Liver (tissue), 8 donors: ENCODE measurements at regions not wholly inside any gene's neighbourhood (a gene's known extent, or its start where the extent isn't known, plus 50 kb on each side); places are given as distances from the start of the nearest gene placed in this dataset.

Experiments
- DNase-seq: peaks from one replicate; pipeline ENCODE4 v3.0.0-alpha.2; 2017; ENCODE audit warnings: low spot score
- H3K27ac ChIP-seq, 2 donors: one replicate each; pipeline ENCODE4 v1.7.0; 2013; ENCODE audit warnings: inconsistent platforms in 2 of 2, low read length in 2 of 2, control low read depth in 1 of 2, low read depth in 1 of 2, mild to moderate bottlenecking in 1 of 2
- H3K27me3 ChIP-seq, 4 donors: one replicate each; pipeline versions ENCODE4 v1.6.1 to v1.7.0; 2013; ENCODE audit warnings: low read length in 3 of 4, inconsistent platforms in 1 of 4, mild to moderate bottlenecking in 1 of 4, moderate library complexity in 1 of 4; ENCODE audit not compliant: control insufficient read depth in 4 of 4, insufficient read depth in 4 of 4
- H3K36me3 ChIP-seq, 4 donors: one replicate each; pipeline versions ENCODE4 v1.6.1 to v1.7.0; 2013; ENCODE audit warnings: low read length in 3 of 4, mild to moderate bottlenecking in 3 of 4, low read depth in 1 of 4, moderate library complexity in 1 of 4; ENCODE audit not compliant: control insufficient read depth in 4 of 4, insufficient read depth in 3 of 4
- H3K4me1 ChIP-seq, 4 donors: one replicate each; pipeline versions ENCODE4 v1.6.1 to v1.7.0; 2013; ENCODE audit warnings: low read length in 3 of 4, mild to moderate bottlenecking in 3 of 4, moderate library complexity in 1 of 4; ENCODE audit not compliant: control insufficient read depth in 4 of 4, insufficient read depth in 4 of 4
- H3K4me3 ChIP-seq, 3 donors: one replicate each; pipeline versions ENCODE4 v1.6.1 to v1.7.0; 2013; ENCODE audit warnings: low read length in 3 of 3, control low read depth in 1 of 3, low read depth in 1 of 3, mild to moderate bottlenecking in 1 of 3
- H3K9ac ChIP-seq, 2 donors: one replicate each; pipeline ENCODE4 v1.7.0; 2013; ENCODE audit warnings: low read length in 2 of 2, mild to moderate bottlenecking in 2 of 2, moderate library complexity in 2 of 2, control low read depth in 1 of 2, low read depth in 1 of 2
- H3K9me3 ChIP-seq, 4 donors: one replicate each; pipeline versions ENCODE4 v1.6.1 to v1.7.0; 2013; ENCODE audit warnings: low read length in 3 of 4; ENCODE audit not compliant: control insufficient read depth in 4 of 4
- FOXA2 ChIP-seq: IDR thresholded peaks from 2 replicates; pipeline ENCODE4 v1.6.1; 2016; ENCODE audit warnings: antibody characterized with exemption
- HNF4A ChIP-seq, 2 donors: conservative IDR thresholded peaks; 2 replicates each; pipeline ENCODE4 v1.6.1; 2016; ENCODE audit warnings: antibody characterized with exemption in 2 of 2, mild to moderate bottlenecking in 2 of 2
- JUND ChIP-seq, 2 donors: IDR thresholded peaks; 2 replicates each; pipeline ENCODE4 v1.6.1; 2016; ENCODE audit warnings: antibody characterized with exemption in 2 of 2
- RAD21 ChIP-seq, 2 donors: IDR thresholded peaks; 2 replicates each; pipeline ENCODE4 v1.6.1; 2016; ENCODE audit warnings: antibody characterized with exemption in 2 of 2, mild to moderate bottlenecking in 2 of 2
- REST ChIP-seq: IDR thresholded peaks from 2 replicates; pipeline ENCODE4 v1.6.1; 2016; ENCODE audit warnings: antibody characterized with exemption, mild to moderate bottlenecking
- SP1 ChIP-seq: IDR thresholded peaks from 2 replicates; pipeline ENCODE4 v1.6.1; 2018; ENCODE audit warnings: antibody characterized with exemption, mild to moderate bottlenecking
- TAF1 ChIP-seq: conservative IDR thresholded peaks from 2 replicates; pipeline ENCODE4 v1.6.1; 2016; ENCODE audit warnings: antibody characterized with exemption, mild to moderate bottlenecking
- WGBS: extraction: QIAGEN DNeasy Blood & Tissue Kit; methylation state at CpG from one replicate; pipeline ENCODE4 v1.1.7; 2013; 5-methylcytosine and 5-hydroxymethylcytosine counted together
- TF ChIP-seq, protein P1 (sequence below): fragments of 150-350 bp; IDR thresholded peaks from 2 replicates; pipeline ENCODE4 v1.5.1; 2017; ENCODE audit warnings: improper control_type of control experiment, low read depth, low read length; ENCODE audit not compliant: missing input control
- TF ChIP-seq, protein P2 (sequence below): IDR thresholded peaks from 2 replicates; pipeline ENCODE4 v1.6.1; 2016; ENCODE audit warnings: antibody characterized with exemption
- TF ChIP-seq, protein P3 (sequence below): IDR thresholded peaks from 2 replicates; pipeline ENCODE4 v1.6.1; 2016; ENCODE audit warnings: antibody characterized with exemption
- donor health status: healthy.
- donor health status: healthy.
- donor health status: healthy.
- donor health status: healthy.
- donor health status: healthy.

- TF ChIP-seq REST (no peak), TAF1 (no peak), HNF4A (conservative IDR thresholded peaks at IDR 0.05) (no peak)
- TF ChIP-seq, protein P1, sequence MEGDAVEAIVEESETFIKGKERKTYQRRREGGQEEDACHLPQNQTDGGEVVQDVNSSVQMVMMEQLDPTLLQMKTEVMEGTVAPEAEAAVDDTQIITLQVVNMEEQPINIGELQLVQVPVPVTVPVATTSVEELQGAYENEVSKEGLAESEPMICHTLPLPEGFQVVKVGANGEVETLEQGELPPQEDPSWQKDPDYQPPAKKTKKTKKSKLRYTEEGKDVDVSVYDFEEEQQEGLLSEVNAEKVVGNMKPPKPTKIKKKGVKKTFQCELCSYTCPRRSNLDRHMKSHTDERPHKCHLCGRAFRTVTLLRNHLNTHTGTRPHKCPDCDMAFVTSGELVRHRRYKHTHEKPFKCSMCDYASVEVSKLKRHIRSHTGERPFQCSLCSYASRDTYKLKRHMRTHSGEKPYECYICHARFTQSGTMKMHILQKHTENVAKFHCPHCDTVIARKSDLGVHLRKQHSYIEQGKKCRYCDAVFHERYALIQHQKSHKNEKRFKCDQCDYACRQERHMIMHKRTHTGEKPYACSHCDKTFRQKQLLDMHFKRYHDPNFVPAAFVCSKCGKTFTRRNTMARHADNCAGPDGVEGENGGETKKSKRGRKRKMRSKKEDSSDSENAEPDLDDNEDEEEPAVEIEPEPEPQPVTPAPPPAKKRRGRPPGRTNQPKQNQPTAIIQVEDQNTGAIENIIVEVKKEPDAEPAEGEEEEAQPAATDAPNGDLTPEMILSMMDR = no peak
These were observed 300.0 kb upstream of the FZD8 start (continued) for GRCh38 chr10:35942057-35942456.

DNA sequence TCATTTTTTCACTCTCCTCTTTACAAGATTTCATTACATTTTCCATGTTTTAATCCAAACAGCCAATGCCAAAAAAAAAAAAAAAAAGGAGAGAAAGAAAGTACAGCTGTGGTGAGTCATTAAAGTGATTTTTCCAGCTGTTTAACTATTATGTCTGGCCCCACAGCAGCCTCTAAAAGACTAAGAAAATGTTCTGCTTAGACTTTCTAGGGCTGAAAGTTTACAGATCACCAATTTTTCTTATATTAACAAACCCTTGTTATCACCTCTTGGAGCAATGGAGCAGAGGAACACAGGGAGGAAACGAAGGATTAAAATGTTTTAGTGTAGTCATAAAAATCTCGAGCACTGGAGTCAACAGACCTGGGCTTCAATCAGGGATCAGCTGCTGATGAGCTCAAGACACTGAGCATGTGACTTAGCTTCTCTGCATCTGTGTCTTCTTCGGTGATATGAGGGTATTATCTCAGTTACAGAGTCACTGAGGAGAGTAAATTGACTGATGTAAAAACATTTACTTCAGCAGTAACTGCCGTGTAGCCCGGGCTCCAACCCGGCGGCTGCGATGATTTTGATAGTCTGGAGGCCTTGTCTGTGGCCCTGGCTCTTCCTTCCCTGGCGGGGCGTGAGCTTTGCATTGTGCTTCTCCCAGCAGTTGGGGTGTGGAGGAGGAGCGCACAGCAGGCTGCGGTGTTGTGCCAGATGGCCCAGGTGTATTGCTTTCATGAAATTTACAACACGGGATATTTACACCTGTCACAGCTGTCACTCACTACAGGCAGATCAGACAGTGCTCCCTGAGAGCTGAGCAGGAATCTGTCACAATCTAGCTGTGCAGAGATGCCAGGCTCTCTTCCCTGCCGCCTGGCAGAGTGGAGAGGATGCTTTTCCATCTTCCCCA, 298.3 kb upstream of the FZD8 start:
- Histone ChIP-seq H3K36me3 (no peaks in the 10 kb centered on the region), H3K4me3 (no peak overlapping the region), H3K4me1 (no peaks in the 10 kb centered on the region), H3K9ac (no peak overlapping the region), H3K27me3 (no peaks in the 10 kb centered on the region), H3K27ac (no peak overlapping the region), H3K9me3 (peaks cover 0 to 1% (median 0%) of the 10 kb centered on the region in 4 donors)
- TF ChIP-seq JUND (IDR thresholded peaks at IDR 0.05) = no peak
- TF ChIP-seq, protein P1 = no peak
- 50% methylated on average over 14 of the region's 14 CpGs for WGBS
- no peak for DNase-seq

DNA sequence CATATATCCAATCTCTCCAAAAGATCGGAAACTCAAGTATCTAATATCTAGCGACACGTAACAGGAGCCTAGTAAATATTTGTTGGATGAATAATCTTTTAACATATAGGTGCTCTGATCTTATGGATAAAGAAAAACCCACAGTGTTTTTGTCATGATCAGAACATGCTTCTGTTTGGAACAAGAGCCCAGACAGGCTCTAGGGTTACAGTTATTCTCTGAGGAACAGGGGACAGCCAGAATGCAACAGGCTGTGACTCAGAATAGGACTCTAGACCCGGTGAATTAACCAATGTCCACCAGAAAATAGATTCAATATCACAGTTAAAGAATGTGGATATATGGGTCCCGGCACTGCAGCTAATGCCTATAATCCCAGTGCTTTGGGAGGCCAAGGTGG, 296.1 kb upstream of the FZD8 start:
- Histone ChIP-seq H3K4me1 (no peaks in the 10 kb centered on the region), H3K36me3 (no peaks in the 10 kb centered on the region), H3K4me3 (no peak overlapping the region), H3K27me3 (no peaks in the 10 kb centered on the region), H3K27ac (no peak overlapping the region), H3K9me3 (peaks cover 0 to 1% (median 0%) of the 10 kb centered on the region in 4 donors), H3K9ac (no peak overlapping the region)
- DNase-seq = no peak
- 96% methylated on average over 5 of the region's 5 CpGs for WGBS
- TF ChIP-seq FOXA2 (no peak), SP1 (no peak), TAF1 (no peak), RAD21 (IDR thresholded peaks at IDR 0.05) (no peak)
- TF ChIP-seq, protein P2, sequence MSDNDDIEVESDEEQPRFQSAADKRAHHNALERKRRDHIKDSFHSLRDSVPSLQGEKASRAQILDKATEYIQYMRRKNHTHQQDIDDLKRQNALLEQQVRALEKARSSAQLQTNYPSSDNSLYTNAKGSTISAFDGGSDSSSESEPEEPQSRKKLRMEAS = no peak
- TF ChIP-seq, protein P3, sequence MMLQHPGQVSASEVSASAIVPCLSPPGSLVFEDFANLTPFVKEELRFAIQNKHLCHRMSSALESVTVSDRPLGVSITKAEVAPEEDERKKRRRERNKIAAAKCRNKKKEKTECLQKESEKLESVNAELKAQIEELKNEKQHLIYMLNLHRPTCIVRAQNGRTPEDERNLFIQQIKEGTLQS = no peak
